Body of pancreas (tissue), 4 donors: ENCODE measurements at regions not wholly inside any gene's neighbourhood (a gene's known extent, or its start where the extent isn't known, plus 50 kb on each side); places are given as distances from the start of the nearest gene placed in this dataset.

ENCODE experiments used
- ATAC-seq: fragments of 150-250 bp; one replicate; pipeline ENCODE4 v1.9.1; 2016
- DNase-seq, 4 donors: peaks; one replicate each; pipeline ENCODE4 v3.0.0-alpha.2; 2019
- H3K27ac ChIP-seq, 4 donors: fragments of 200-600 bp; sonication (generic); 1 replicate in 3 of 4; 2 replicates in 1 of 4; pipeline versions ENCODE4 v1.5.1 to v1.6.1; 2016 to 2019; ENCODE audit warnings: mild to moderate bottlenecking in 1 of 4, mixed read lengths in 1 of 4, moderate library complexity in 1 of 4
- H3K27me3 ChIP-seq, 2 donors: fragments of 200-600 bp; sonication (generic); one replicate each; pipeline ENCODE4 v1.6.0; 2016; ENCODE audit warnings: mild to moderate bottlenecking in 1 of 2
- H3K36me3 ChIP-seq, 2 donors: fragments of 200-600 bp; sonication (generic); replicated peaks in 1 of 2; 2 replicates each; pipeline ENCODE4 v1.5.1; 2016; ENCODE audit warnings: low read depth in 2 of 2; ENCODE audit not compliant: insufficient read depth in 1 of 2
- H3K4me1 ChIP-seq: fragments of 200-600 bp; sonication (generic); one replicate; pipeline ENCODE4 v1.6.0; 2016
- H3K4me3 ChIP-seq, 2 donors: fragments of 200-600 bp; sonication (generic); 1 replicate in 1 of 2; 2 replicates in 1 of 2; pipeline ENCODE4 v1.5.1; 2016 to 2019
- H3K9me3 ChIP-seq, 3 donors: fragments of 200-600 bp; sonication (generic); 1 replicate in 2 of 3; 2 replicates in 1 of 3; pipeline ENCODE4 v1.5.1; 2016
- CTCF ChIP-seq, 7 experiments: fragments of 450-650 bp in 4 of 7; fragments of 200-600 bp in 3 of 7; sonication (generic) in 3 of 7; IDR thresholded peaks; one replicate each; pipeline ENCODE4 v1.5.1; 2016 to 2019; ENCODE audit warnings: antibody characterized with exemption in 7 of 7
- POLR2A ChIP-seq, 3 donors: fragments of 450-650 bp; IDR thresholded peaks; one replicate each; pipeline ENCODE4 v1.6.1; 2016; ENCODE audit warnings: antibody characterized with exemption in 3 of 3, mild to moderate bottlenecking in 2 of 3
- WGBS, 2 donors: methylation state at CpG; one replicate each; pipeline ENCODE4 v1.1.5; 2017; 5-methylcytosine and 5-hydroxymethylcytosine counted together
- intact Hi-C: fragments of 100-400 bp; cut with DNase I; formaldehyde crosslinking; loops from one replicate; pipeline ENCODE4 v1.15.1; 2023

GRCh38 chr18:27871726-27872125 lies 305.2 kb downstream of the CDH2 start:
- no peaks in the 10 kb centered on the region for H3K36me3 ChIP-seq
- ATAC-seq (no peak), DNase-seq (no peak)
- H3K4me1 ChIP-seq = no peaks in the 10 kb centered on the region
- H3K4me3 ChIP-seq = no peak overlapping the region
- H3K27ac ChIP-seq = no peak overlapping the region
- H3K27me3 ChIP-seq = no peaks in the 10 kb centered on the region
- WGBS, 2 donors = 28 to 32% methylated on average over 5 of the region's 5 CpGs
- intact Hi-C loops = no loop called here
- no peaks in the 10 kb centered on the region for H3K9me3 ChIP-seq
- no peak for TF ChIP-seq CTCF (IDR thresholded peaks at IDR 0.05)
- no peak for TF ChIP-seq POLR2A (IDR thresholded peaks at IDR 0.05)

GRCh38 chr18:27869735-27870134 lies 307.2 kb downstream of the CDH2 start:
- Histone ChIP-seq H3K4me1 (no peaks in the 10 kb centered on the region), H3K27me3 (no peaks in the 10 kb centered on the region), H3K27ac (no peak overlapping the region), H3K9me3 (no peaks in the 10 kb centered on the region), H3K36me3 (no peaks in the 10 kb centered on the region), H3K4me3 (no peak overlapping the region)
- ATAC-seq (no peak), DNase-seq (no peak)
- 91 to 96% methylated on average over 4 of the region's 4 CpGs for WGBS, 2 donors
- intact Hi-C loops = no loop called here
- TF ChIP-seq CTCF (IDR thresholded peaks at IDR 0.05) (no peak), POLR2A (IDR thresholded peaks at IDR 0.05) (no peak)

GRCh38 chr18:27865431-27865830 lies 311.5 kb downstream of the CDH2 start:
- H3K9me3 ChIP-seq = no peaks in the 10 kb centered on the region
- TF ChIP-seq CTCF (IDR thresholded peaks at IDR 0.05) = no peak
- TF ChIP-seq POLR2A (IDR thresholded peaks at IDR 0.05) = no peak
- H3K4me1 ChIP-seq = no peaks in the 10 kb centered on the region
- intact Hi-C loops = no loop called here
- 81 to 93% methylated on average over 1 of the region's 1 CpG for WGBS, 2 donors
- H3K27ac ChIP-seq = no peak overlapping the region
- H3K4me3 ChIP-seq = no peak overlapping the region
- no peak for ATAC-seq
- H3K36me3 ChIP-seq = no peaks in the 10 kb centered on the region
- no peak for DNase-seq
- H3K27me3 ChIP-seq = no peaks in the 10 kb centered on the region

- Histone ChIP-seq H3K9me3 (no peaks in the 10 kb centered on the region), H3K27me3 (no peaks in the 10 kb centered on the region), H3K36me3 (no peaks in the 10 kb centered on the region), H3K4me3 (no peak overlapping the region), H3K4me1 (no peaks in the 10 kb centered on the region), H3K27ac (no peak overlapping the region)
- ATAC-seq = no peak
- WGBS, 2 donors = 43 to 50% methylated on average over 4 of the region's 4 CpGs
- DNase-seq = no peak
- intact Hi-C loops = no loop called here
- no peak for TF ChIP-seq POLR2A (IDR thresholded peaks at IDR 0.05)
- no peak for TF ChIP-seq CTCF (IDR thresholded peaks at IDR 0.05)
Observed at GRCh38 chr18:27863780-27864430, 313.0 kb downstream of the CDH2 start.

GRCh38 chr18:27862041-27862682 lies 314.8 kb downstream of the CDH2 start:
- ATAC-seq = no peak
- H3K9me3 ChIP-seq = no peaks in the 10 kb centered on the region
- intact Hi-C loops = no loop called here
- no peak overlapping the region for H3K27ac ChIP-seq
- WGBS, 2 donors = 72 to 80% methylated on average over 7 of the region's 7 CpGs
- H3K4me3 ChIP-seq = no peak overlapping the region
- no peaks in the 10 kb centered on the region for H3K4me1 ChIP-seq
- no peaks in the 10 kb centered on the region for H3K36me3 ChIP-seq
- TF ChIP-seq CTCF (IDR thresholded peaks at IDR 0.05) (no peak), POLR2A (IDR thresholded peaks at IDR 0.05) (no peak)
- no peaks in the 10 kb centered on the region for H3K27me3 ChIP-seq
- DNase-seq = no peak
